Stimulated activated CD8-positive, alpha-beta memory T cell treated with anti-CD3 and anti-CD28 coated beads, Interleukin-4, amount 100 ng/mL, for 4 hours (primary cell): ENCODE measurements at regions not wholly inside any gene's neighbourhood (a gene's known extent, or its start where the extent isn't known, plus 50 kb on each side); places are given as distances from the start of the nearest gene placed in this dataset.

Source experiments
- DNase-seq, 2 donors: peaks; one replicate each; pipeline ENCODE4 v3.0.0-alpha.2; 2020; ENCODE audit warnings: low read depth in 2 of 2, low spot score in 1 of 2

DNA sequence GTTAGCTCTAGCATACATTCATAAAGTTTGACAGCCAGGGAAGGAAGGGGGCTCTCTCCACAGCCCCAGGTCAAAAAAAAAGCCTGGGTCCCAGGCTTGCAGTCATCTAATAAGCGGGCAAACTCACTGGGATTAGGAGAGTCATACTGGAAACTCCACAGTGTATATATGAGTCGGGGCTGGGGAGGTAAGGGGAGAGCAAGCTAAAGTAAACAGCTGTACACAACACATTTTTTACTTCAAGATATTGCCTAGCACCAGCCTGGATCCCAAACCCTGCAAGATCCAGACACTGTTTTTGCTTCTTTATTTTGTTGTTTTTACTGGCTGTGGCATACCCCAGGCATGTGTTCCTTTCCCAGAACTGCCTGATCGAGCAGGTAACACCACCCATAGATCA is 291.3 kb upstream of the TANK start:
- DNase-seq: no peak

- DNase-seq: no peak
These were observed 290.8 kb upstream of the TANK start for GRCh38 chr2:160869411-160869810.

- DNase-seq: no peak
These were observed 289.3 kb upstream of the TANK start for GRCh38 chr2:160870729-160871465.

- no peak for DNase-seq
These were observed 288.3 kb upstream of the TANK start for GRCh38 chr2:160871953-160872352.

DNA sequence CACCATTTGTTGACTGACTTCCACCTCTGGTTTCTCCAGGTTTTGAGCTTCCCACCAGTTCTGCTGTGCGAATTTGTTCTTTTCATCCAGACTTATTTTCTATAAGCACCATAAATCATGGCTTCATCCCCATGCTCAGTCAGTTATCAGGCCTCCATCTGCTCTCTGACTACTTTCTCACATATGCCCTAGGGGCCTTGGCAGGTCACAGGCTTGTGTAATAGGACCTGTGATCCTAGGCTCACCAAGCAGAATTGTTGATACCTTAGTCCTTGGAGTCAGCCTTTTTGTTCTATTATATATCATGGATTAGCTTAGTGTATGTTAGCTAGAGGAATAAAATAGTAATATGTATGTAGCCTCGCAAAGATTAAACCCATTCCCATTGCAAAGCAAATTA is 284.2 kb upstream of the TANK start:
- DNase-seq: no peak

- DNase-seq: no peak
These were observed 283.5 kb upstream of the TANK start for GRCh38 chr2:160876765-160877164.

GRCh38 chr2:160878618-160879017 is 281.6 kb upstream of the TANK start:
- DNase-seq: no peak

DNA sequence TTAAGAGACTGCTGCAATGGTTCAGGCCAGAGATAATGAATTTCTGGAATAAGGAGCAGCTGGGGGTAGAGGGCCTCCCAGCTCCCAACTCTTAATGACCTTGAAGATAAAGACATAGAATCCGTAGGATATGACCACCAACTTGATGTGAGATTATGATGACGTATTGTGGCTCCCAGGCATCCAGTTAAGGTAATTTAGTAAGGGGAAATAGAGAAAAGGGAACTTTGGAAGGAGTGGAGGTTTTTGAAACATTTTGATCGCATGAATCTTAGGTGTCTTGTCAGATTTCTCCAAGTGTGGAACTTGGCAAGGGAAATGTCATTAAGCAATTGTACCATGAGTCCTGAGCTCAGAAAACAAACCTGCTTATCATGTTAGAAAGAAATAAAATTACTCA is 277.3 kb upstream of the TANK start:
- no peak for DNase-seq

DNA sequence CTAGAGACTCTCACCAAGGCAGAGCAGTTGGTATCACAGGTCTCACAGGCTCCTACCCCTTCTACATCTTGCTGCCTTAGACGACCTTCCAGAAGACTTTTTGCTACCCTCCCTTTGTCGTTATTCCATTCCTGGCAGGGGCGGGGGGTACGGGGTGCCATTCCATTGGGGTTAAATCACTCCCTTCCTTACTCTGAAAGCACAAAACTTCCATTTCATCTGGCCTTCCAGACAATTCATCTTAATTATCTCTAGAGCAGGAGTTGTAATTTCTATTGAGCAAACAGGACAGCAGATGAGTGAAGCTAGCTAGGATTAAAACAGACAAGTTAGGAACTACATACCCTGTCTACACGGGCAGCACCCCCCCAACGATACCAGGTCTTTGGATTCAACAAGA is 276.2 kb upstream of the TANK start:
- no peak for DNase-seq

DNA sequence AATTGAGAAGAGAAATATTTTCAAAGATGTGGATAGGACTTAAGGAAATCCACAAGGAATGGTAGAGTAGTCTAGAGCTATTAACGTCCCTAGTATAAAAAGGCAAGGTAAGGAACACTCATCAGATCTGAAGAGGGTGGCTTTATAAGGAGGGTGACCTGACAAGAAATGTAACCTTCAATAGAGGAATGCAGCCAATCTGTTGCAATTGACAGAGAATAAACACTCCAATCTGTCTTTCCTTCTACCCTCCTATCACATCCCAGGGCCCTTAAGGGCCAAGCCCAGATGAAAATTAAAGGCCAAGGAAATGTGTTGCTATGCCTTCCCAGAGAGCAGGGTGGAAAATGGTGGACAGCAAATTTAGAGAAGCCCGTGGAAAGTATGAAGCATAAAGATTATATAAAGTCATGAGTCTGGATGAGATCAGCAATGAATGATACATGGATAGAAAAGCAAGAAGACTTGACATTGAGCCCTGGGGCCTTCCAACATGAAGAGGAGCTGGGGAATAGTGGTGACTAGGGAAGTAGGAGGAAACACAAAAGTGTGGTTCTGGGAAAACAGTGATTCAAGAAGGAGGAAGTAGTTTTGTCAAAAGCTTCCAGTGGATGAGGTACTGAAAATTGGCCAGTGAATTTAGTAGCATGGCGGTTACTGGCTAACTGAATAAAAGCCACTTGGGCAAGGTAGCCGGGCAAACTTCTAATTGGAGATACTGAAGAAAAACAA is 270.6 kb upstream of the TANK start:
- DNase-seq: no peak

GRCh38 chr2:160890667-160891352 is 269.4 kb upstream of the TANK start:
- no peak for DNase-seq

DNA sequence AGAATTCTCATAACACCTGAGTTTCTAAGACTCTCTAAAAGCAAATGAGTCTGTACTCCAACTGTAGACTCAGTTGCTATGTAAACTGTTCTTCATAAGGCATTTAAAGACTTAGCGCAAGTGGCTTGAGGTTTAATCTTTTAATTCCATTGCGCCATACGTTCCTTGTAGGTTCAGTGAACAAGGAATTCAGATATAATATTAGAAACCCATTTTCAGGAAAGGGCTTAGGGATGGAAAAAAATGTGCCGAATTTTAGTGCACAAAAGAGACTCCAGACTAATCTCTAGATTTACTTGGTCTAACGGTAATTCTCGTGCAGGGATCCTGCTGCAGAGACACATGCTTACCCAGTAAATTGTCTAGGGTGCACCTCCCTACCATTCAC is 268.9 kb upstream of the TANK start:
- DNase-seq: no peak

DNA sequence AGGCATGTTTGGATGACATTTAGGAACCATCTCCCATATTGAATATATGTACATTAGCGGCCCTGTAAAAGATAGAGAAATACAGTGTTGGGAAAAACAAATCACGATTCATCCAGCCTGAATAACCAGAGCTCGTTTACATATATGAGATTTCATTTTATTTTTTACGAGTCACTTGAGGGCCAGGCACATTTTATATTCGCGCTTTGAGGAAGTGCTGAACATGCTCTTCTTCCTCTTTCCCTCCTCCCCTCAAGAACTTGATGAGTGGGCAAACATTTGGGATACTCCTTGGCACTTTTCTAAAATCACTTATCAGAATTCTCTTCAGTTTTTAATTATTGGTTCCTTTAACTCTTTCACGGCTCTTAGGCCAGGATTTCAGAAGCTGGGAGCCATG is 268.0 kb upstream of the TANK start:
- no peak for DNase-seq

DNA sequence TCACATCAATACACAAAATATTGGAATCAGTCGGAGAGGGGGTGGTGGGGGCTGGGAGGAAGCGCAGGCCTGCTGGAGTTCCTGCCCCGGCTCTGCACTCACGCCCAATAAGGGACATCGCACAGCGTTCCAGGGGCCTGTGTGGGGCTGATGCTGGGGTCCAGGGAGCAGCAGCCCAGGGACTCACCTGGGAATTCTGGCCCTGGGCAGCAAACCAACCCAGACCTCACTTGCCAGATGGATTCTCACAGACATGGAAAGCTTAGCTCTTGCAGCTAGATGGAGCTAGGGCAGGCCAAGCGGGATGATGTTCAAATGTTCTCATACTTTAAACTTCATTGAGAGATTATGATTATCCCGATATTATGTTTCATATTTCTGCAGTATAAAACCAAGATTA is 266.6 kb upstream of the TANK start:
- DNase-seq: no peak

- DNase-seq: no peak
These were observed 261.5 kb upstream of the TANK start for GRCh38 chr2:160898581-160899307.

- DNase-seq: no peak
These were observed 258.6 kb upstream of the TANK start for GRCh38 chr2:160901613-160902012.

- DNase-seq: no peak
These were observed 254.4 kb upstream of the TANK start for GRCh38 chr2:160905862-160906261.

GRCh38 chr2:160906878-160907277 is 253.3 kb upstream of the TANK start:
- DNase-seq: no peak

DNA sequence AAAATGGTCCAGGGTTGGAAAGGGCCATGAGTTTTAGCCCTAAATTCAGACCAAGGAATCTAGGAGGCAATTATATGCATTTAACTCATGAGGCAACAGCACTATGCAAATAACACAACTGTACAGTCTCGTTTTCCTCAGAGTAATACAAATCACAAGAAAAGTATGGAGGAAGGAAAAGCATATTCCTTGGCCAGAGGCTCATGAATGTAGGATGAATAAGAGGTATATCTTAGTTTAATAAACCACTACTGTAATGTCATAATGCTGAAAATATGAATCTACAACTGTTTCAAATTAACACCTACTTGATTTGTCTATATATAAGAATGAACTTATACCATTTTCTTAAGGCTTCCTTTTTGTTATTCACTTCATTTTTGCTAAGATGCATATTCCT is 252.5 kb upstream of the TANK start:
- DNase-seq: no peak

- DNase-seq: no peak
These were observed 252.1 kb upstream of the TANK start for GRCh38 chr2:160908157-160908556.

- DNase-seq: no peak
These were observed 250.4 kb upstream of the TANK start for GRCh38 chr2:160909781-160910242.

GRCh38 chr2:160910681-160911080 is 249.5 kb upstream of the TANK start:
- DNase-seq: no peak
